Activated CD4-positive, alpha-beta T cell treated with anti-CD3 and anti-CD28 coated beads, Interleukin-2, amount 10 ng/mL, durations not matched to agents 7 days and 5 days (primary cell): ENCODE measurements at regions not wholly inside any gene's neighbourhood (a gene's known extent, or its start where the extent isn't known, plus 50 kb on each side); places are given as distances from the start of the nearest gene placed in this dataset.
"Not testable (repeated sequence)": the region's sequence is repeated elsewhere in the genome, so short reads cannot be mapped to it uniquely, and the experiment has no call there.

Experiments used
- CTCF ChIA-PET: fragments of 350-600 bp; sonication (Branson Sonifier 250); formaldehyde crosslinking; loops from one replicate; lab custom pipeline; 2021; ENCODE audit warnings: antibody characterized with exemption; lab: Charles Lee
- POLR2A ChIA-PET: fragments of 350-600 bp; sonication (Branson Sonifier 250); formaldehyde crosslinking; loops from one replicate; lab custom pipeline; 2021; ENCODE audit warnings: antibody characterized with exemption; lab: Charles Lee
- DNase-seq: peaks from one replicate; pipeline ENCODE4 v3.0.0-alpha.2; 2020
- H3K27ac Mint-ChIP-seq: one replicate; pipeline ENCODE4 v1.8.0; 2021; ENCODE audit warnings: mild to moderate bottlenecking, moderate library complexity, mixed read lengths
- H3K27me3 Mint-ChIP-seq: one replicate; pipeline ENCODE4 v1.8.0; 2021; ENCODE audit warnings: mixed read lengths
- H3K36me3 Mint-ChIP-seq: one replicate; pipeline ENCODE4 v1.8.0; 2021; ENCODE audit warnings: low read depth, mixed read lengths
- H3K4me1 Mint-ChIP-seq: one replicate; pipeline ENCODE4 v1.8.0; 2021; ENCODE audit warnings: mixed read lengths
- H3K4me3 Mint-ChIP-seq: one replicate; pipeline ENCODE4 v1.8.0; 2021; ENCODE audit warnings: mild to moderate bottlenecking, moderate library complexity, mixed read lengths
- H3K9me3 Mint-ChIP-seq: one replicate; pipeline ENCODE4 v1.8.0; 2021; ENCODE audit warnings: mixed read lengths

DNA sequence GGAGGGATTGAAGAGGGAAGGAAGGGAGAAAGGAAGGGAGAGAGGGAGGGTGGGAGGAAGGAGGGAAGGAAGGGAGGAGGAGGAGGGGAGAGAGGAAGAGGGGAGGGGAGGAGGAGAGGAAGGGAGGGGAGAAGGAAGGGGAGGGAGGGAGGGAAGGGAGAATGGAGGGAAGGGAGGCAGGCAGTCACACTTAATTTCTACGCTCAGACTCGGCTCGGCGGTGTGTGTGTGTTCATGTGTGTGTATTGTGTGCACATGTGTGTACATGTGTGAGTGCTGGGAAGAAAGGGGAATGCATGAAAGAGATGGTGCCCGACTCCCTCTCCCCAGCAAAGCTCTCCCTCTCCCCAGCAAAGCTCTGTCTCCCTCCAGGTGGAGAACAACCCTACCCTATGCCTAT lies 79.1 kb upstream of the AFDN start:
- Mint-ChIP-seq H3K4me3 (no peak overlapping the region), H3K4me1 (no peaks in the 10 kb centered on the region), H3K27ac (no peak overlapping the region), H3K36me3 (no peaks in the 10 kb centered on the region), H3K27me3 (no peaks in the 10 kb centered on the region), H3K9me3 (no peaks in the 10 kb centered on the region)
- ChIA-PET POLR2A (no interaction called here), CTCF (no interaction called here)
- DNase-seq, result no peak

DNA sequence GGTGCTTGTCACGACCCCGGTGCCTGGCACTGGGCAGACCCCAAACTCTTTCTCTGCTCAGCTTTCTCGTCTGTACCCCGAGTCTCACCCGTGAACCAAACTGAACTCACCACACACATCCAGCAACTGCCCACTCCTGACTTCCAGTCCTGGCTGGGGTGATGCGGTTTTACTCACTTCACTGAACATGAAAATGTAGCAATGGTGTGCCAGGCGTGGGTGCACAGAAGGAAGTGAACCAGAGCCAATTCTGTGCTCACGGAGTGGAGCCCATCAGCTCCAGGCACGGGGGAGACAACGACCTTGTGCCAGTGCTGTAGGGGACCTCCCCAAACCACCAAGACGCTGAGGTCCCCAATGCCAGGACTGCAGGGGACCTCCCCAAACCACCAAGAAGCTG lies 78.7 kb upstream of the AFDN start:
- no peaks in the 10 kb centered on the region for H3K36me3 Mint-ChIP-seq
- H3K27me3 Mint-ChIP-seq, result no peaks in the 10 kb centered on the region
- no peak overlapping the region for H3K4me3 Mint-ChIP-seq
- no peak overlapping the region for H3K27ac Mint-ChIP-seq
- no peaks in the 10 kb centered on the region for H3K9me3 Mint-ChIP-seq
- DNase-seq, result no peak
- ChIA-PET POLR2A (no interaction called here), CTCF (no interaction called here)
- no peaks in the 10 kb centered on the region for H3K4me1 Mint-ChIP-seq

GRCh38 chr6:167748458-167749379 lies 78.0 kb upstream of the AFDN start:
- CTCF ChIA-PET, result no interaction called here
- Mint-ChIP-seq H3K4me3 (no peak overlapping the region), H3K36me3 (no peaks in the 10 kb centered on the region), H3K27me3 (no peaks in the 10 kb centered on the region), H3K9me3 (no peaks in the 10 kb centered on the region), H3K27ac (no peak overlapping the region), H3K4me1 (no peaks in the 10 kb centered on the region)
- no peak for DNase-seq
- POLR2A ChIA-PET, result no interaction called here

DNA sequence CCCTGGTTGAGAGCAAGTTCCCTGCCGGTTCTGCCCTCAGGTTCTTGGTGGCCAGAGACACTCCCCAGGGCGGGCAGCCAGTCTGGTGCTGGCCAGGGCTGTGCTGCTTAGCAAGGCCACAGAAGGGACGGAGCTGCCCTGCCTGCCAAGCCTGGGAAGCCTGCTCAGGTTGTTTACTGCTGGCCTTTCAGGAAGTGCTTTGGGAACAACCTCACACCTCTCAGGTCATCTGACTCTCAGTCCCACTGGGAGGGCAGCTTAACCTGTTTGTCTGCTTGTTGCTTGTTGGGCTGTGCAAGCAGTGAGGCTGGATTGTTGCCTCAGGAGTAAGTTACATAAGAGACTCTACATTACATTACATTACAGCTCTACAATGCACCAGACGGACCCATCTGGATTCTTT lies 75.8 kb upstream of the AFDN start:
- Mint-ChIP-seq H3K4me1 (no peaks in the 10 kb centered on the region), H3K9me3 (no peaks in the 10 kb centered on the region), H3K27ac (no peak overlapping the region), H3K4me3 (no peak overlapping the region), H3K36me3 (no peaks in the 10 kb centered on the region), H3K27me3 (no peaks in the 10 kb centered on the region)
- CTCF ChIA-PET, result interaction anchor here (1.1 kb wide), 1 partner anchor 12 kb away, joined by 3 read pairs; no protein-coding TSS in a partner anchor
- DNase-seq, result no peak
- POLR2A ChIA-PET, result no interaction called here

- DNase-seq, result no peak
- POLR2A ChIA-PET, result no interaction called here
- Mint-ChIP-seq H3K9me3 (no peaks in the 10 kb centered on the region), H3K27ac (no peak overlapping the region), H3K4me3 (no peak overlapping the region), H3K36me3 (no peaks in the 10 kb centered on the region), H3K27me3 (no peaks in the 10 kb centered on the region), H3K4me1 (no peaks in the 10 kb centered on the region)
- CTCF ChIA-PET, result interaction anchor here (1.1 kb wide), 1 partner anchor 12 kb away, joined by 3 read pairs; no protein-coding TSS in a partner anchor
Measured at GRCh38 chr6:167751579-167752115, 75.1 kb upstream of the AFDN start.

- H3K27me3 Mint-ChIP-seq, CTCF ChIA-PET, POLR2A ChIA-PET, H3K9me3 Mint-ChIP-seq, H3K4me1 Mint-ChIP-seq, DNase-seq, H3K4me3 Mint-ChIP-seq, H3K27ac Mint-ChIP-seq, H3K36me3 Mint-ChIP-seq: not testable (repeated sequence)
Measured at GRCh38 chr6:167753281-167753680, 73.4 kb upstream of the AFDN start.

GRCh38 chr6:167754691-167755090 lies 72.0 kb upstream of the AFDN start:
- Mint-ChIP-seq H3K4me1 (no peaks in the 10 kb centered on the region), H3K27ac (no peak overlapping the region), H3K4me3 (no peak overlapping the region), H3K27me3 (no peaks in the 10 kb centered on the region), H3K9me3 (no peaks in the 10 kb centered on the region), H3K36me3 (no peaks in the 10 kb centered on the region)
- ChIA-PET CTCF (no interaction called here), POLR2A (no interaction called here)
- DNase-seq, result no peak

GRCh38 chr6:167755461-167755860 lies 71.2 kb upstream of the AFDN start:
- CTCF ChIA-PET, result no interaction called here
- no peak overlapping the region for H3K27ac Mint-ChIP-seq

GRCh38 chr6:167756597-167756996 lies 70.1 kb upstream of the AFDN start:
- DNase-seq, result no peak
- Mint-ChIP-seq H3K36me3 (no peaks in the 10 kb centered on the region), H3K4me3 (no peak overlapping the region), H3K9me3 (no peaks in the 10 kb centered on the region), H3K27ac (no peak overlapping the region), H3K4me1 (no peaks in the 10 kb centered on the region), H3K27me3 (no peaks in the 10 kb centered on the region)
- ChIA-PET POLR2A (no interaction called here), CTCF (no interaction called here)

More at GRCh38 chr6:167755461-167755860, 71.2 kb upstream of the AFDN start:
- POLR2A ChIA-PET, result no interaction called here
- no peaks in the 10 kb centered on the region for H3K27me3 Mint-ChIP-seq
- H3K36me3 Mint-ChIP-seq, result no peaks in the 10 kb centered on the region
- H3K4me1 Mint-ChIP-seq, result no peaks in the 10 kb centered on the region
- no peak for DNase-seq
- no peak overlapping the region for H3K4me3 Mint-ChIP-seq
- H3K9me3 Mint-ChIP-seq, result no peaks in the 10 kb centered on the region

- Mint-ChIP-seq H3K4me1 (no peaks in the 10 kb centered on the region), H3K36me3 (no peaks in the 10 kb centered on the region), H3K4me3 (no peak overlapping the region), H3K27ac (no peak overlapping the region), H3K27me3 (no peaks in the 10 kb centered on the region), H3K9me3 (no peaks in the 10 kb centered on the region)
- ChIA-PET CTCF (no interaction called here), POLR2A (no interaction called here)
- no peak for DNase-seq
Measured at GRCh38 chr6:167757249-167757648, 69.5 kb upstream of the AFDN start.

- Mint-ChIP-seq H3K27me3 (no peaks in the 10 kb centered on the region), H3K4me1 (no peaks in the 10 kb centered on the region), H3K4me3 (no peak overlapping the region), H3K9me3 (no peaks in the 10 kb centered on the region), H3K27ac (no peak overlapping the region), H3K36me3 (no peaks in the 10 kb centered on the region)
- ChIA-PET CTCF (no interaction called here), POLR2A (no interaction called here)
- DNase-seq, result no peak
Measured at GRCh38 chr6:167757821-167758220, 68.9 kb upstream of the AFDN start.

DNA sequence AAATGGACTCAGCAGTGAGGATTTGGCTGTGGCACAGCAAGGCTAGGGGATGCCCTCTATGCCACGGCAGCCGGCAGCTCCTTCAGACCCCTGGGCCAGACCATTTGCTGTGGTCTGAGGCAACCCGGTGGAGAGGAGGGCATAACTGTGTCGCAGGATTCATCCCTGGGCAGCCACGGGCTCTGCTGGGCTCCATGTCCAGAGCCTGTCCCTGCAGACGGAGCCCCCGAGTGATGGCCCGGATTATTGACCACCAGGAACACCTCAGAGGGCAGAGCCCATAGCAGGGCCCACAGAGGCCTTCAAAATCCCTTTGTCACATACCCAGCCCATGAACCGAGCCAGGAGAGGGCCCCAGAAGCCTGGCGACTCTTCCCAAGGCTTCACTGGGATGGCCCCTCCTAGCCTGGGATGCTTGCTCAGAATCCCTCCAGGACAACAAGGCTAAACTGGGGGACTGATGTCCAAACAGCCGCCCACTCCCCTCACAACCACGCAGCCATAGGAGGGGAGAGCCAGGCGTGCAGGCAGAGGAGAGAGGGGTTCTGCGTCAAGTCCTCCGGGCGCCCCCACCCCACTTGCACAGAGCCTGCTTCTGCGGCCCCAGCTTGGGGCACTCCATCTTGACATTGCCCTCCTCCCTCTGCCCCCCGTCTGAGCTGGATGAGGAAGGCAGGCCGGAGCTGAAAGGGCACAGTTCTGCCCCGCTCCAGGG lies 68.2 kb upstream of the AFDN start:
- ChIA-PET POLR2A (no interaction called here), CTCF (no interaction called here)
- no peaks in the 10 kb centered on the region for H3K36me3 Mint-ChIP-seq
- no peak overlapping the region for H3K27ac Mint-ChIP-seq
- DNase-seq, result no peak
- no peaks in the 10 kb centered on the region for H3K27me3 Mint-ChIP-seq
- no peaks in the 10 kb centered on the region for H3K9me3 Mint-ChIP-seq
- H3K4me1 Mint-ChIP-seq, result no peaks in the 10 kb centered on the region
- no peak overlapping the region for H3K4me3 Mint-ChIP-seq

GRCh38 chr6:167759206-167759605 lies 67.5 kb upstream of the AFDN start:
- Mint-ChIP-seq H3K4me1 (no peaks in the 10 kb centered on the region), H3K27me3 (no peaks in the 10 kb centered on the region), H3K27ac (no peak overlapping the region), H3K4me3 (no peak overlapping the region), H3K9me3 (no peaks in the 10 kb centered on the region), H3K36me3 (no peaks in the 10 kb centered on the region)
- no peak for DNase-seq
- POLR2A ChIA-PET, result no interaction called here
- CTCF ChIA-PET, result no interaction called here
